NT2/D1 (cell line): ENCODE measurements at regions not wholly inside any gene's neighbourhood (a gene's known extent, or its start where the extent isn't known, plus 50 kb on each side); places are given as distances from the start of the nearest gene placed in this dataset.
"Not testable (repeated sequence)": the region's sequence is repeated elsewhere in the genome, so short reads cannot be mapped to it uniquely, and the experiment has no call there.

Source experiments
- DNase-seq: peaks from one replicate; pipeline ENCODE4 v3.0.0-alpha.2; 2011; ENCODE audit warnings: low read depth, low spot score
- H3K27me3 ChIP-seq: 2 replicates; pipeline ENCODE4 v1.6.0; 2011; ENCODE audit warnings: mild to moderate bottlenecking; ENCODE audit not compliant: insufficient read length, insufficient read depth
- H3K36me3 ChIP-seq: 2 replicates; pipeline ENCODE4 v1.6.1; 2011; ENCODE audit warnings: mild to moderate bottlenecking, low read length, mixed read lengths; ENCODE audit not compliant: insufficient read depth, insufficient read length
- H3K4me1 ChIP-seq: 2 replicates; pipeline ENCODE4 v1.5.1; 2011; ENCODE audit not compliant: insufficient read depth, insufficient read length
- H3K4me3 ChIP-seq: 2 replicates; pipeline ENCODE4 v1.5.1; 2011; ENCODE audit warnings: low read depth; ENCODE audit not compliant: insufficient read length
- H3K9ac ChIP-seq: 2 replicates; pipeline ENCODE4 v1.6.0; 2011; ENCODE audit warnings: low read depth; ENCODE audit not compliant: insufficient read length
- H3K9me3 ChIP-seq: 2 replicates; pipeline ENCODE4 v1.5.1; 2011; ENCODE audit warnings: mild to moderate bottlenecking, low read length; ENCODE audit not compliant: insufficient read depth
- SUZ12 ChIP-seq: IDR thresholded peaks from 2 replicates; pipeline ENCODE4 v1.6.1; 2011; ENCODE audit not compliant: insufficient read length, insufficient read depth; ENCODE audit errors: extremely low read depth
- YY1 ChIP-seq: IDR thresholded peaks from 2 replicates; pipeline ENCODE4 v1.6.1; 2011; ENCODE audit not compliant: insufficient read length, insufficient read depth
- ZNF274 ChIP-seq: IDR thresholded peaks from 2 replicates; pipeline ENCODE4 v1.6.1; 2011; ENCODE audit warnings: mild to moderate bottlenecking, low read depth, low read length

DNA sequence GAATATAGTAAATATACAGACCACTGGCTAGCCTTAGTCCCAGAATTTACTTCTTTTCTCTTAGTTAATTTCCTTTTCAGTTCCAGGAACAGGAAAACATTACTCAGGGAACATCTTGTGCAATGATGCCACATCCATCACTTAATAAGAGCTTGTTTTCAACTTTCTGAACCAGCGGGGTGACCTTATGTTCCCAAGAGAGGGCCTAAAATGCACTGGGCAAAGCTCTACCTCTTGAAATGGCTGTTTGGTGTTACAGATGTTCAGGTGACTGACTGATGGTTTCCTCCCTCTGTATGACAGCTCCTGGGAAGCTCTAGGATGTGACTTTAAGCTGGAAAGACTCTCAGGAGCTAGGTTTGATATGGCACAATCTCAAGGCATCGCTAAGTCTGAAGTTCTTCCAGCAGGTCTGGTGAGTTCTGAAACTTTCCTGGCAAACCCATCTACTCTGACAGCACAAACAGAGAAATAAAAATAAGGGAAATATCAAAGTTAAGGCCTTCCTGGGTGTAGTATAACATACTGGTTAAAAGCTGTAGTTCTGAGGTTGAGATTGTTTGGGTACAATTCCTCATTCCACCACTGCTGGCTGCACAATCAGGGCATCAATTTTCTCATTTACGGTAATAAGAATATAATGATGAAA is 98.6 kb downstream of the ZIC1 start:
- Histone ChIP-seq H3K9ac (no peak overlapping the region), H3K27me3 (no peaks in the 10 kb centered on the region), H3K36me3 (no peaks in the 10 kb centered on the region), H3K9me3 (no peaks in the 10 kb centered on the region), H3K4me1 (no peaks in the 10 kb centered on the region), H3K4me3 (no peak overlapping the region)
- no peak for DNase-seq
- no peak for TF ChIP-seq YY1
- no peak for TF ChIP-seq SUZ12
- TF ChIP-seq ZNF274: no peak

GRCh38 chr3:147509448-147509847 is 100.3 kb downstream of the ZIC1 start:
- TF ChIP-seq SUZ12: no peak
- no peak for TF ChIP-seq ZNF274
- no peak for TF ChIP-seq YY1
- H3K4me3 ChIP-seq: no peak overlapping the region

DNA sequence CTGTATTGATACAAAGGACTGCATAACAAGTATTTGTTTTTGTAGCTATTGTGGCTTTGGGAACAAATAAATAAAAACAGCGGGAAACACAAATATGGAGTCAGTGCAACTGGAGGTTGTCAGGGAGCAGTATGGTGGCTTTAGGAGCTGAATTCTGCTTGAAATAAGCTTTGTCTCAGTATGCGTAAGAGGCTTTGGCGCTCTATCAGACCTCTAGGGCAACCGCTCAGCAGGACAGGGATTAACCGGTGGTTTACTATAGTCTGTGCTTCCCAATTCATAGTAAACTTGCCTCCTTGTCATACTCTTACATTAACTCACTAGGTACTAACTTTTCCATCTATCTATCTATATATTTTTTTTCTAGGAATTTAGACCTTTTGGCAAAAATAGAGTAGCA is 104.6 kb downstream of the ZIC1 start:
- peak; percentile 25 for DNase-seq

More at GRCh38 chr3:147509448-147509847, 100.3 kb downstream of the ZIC1 start:
- Histone ChIP-seq H3K4me1 (no peaks in the 10 kb centered on the region), H3K27me3 (no peaks in the 10 kb centered on the region), H3K9ac (no peak overlapping the region), H3K36me3 (no peaks in the 10 kb centered on the region), H3K9me3 (no peaks in the 10 kb centered on the region)
- no peak for DNase-seq

GRCh38 chr3:147514366-147515160 is 105.4 kb downstream of the ZIC1 start:
- H3K9me3 ChIP-seq: no peaks in the 10 kb centered on the region
- DNase-seq: no peak
- H3K4me3 ChIP-seq: no peak overlapping the region
- no peak for TF ChIP-seq ZNF274
- no peak for TF ChIP-seq YY1
- TF ChIP-seq SUZ12: no peak
- H3K4me1 ChIP-seq: no peaks in the 10 kb centered on the region
- no peak overlapping the region for H3K9ac ChIP-seq
- H3K27me3 ChIP-seq: no peaks in the 10 kb centered on the region
- no peaks in the 10 kb centered on the region for H3K36me3 ChIP-seq

More for the DNA sequence above, 104.6 kb downstream of the ZIC1 start:
- no peaks in the 10 kb centered on the region for H3K27me3 ChIP-seq
- H3K36me3 ChIP-seq: no peaks in the 10 kb centered on the region
- no peaks in the 10 kb centered on the region for H3K9me3 ChIP-seq
- no peaks in the 10 kb centered on the region for H3K4me1 ChIP-seq
- H3K4me3 ChIP-seq: no peak overlapping the region
- H3K9ac ChIP-seq: no peak overlapping the region
- no peak for TF ChIP-seq ZNF274
- no peak for TF ChIP-seq YY1
- no peak for TF ChIP-seq SUZ12

- Histone ChIP-seq H3K4me3 (no peak overlapping the region), H3K9ac (no peak overlapping the region), H3K27me3 (no peaks in the 10 kb centered on the region), H3K9me3 (no peaks in the 10 kb centered on the region), H3K4me1 (no peaks in the 10 kb centered on the region), H3K36me3 (no peaks in the 10 kb centered on the region)
- DNase-seq: no peak
- TF ChIP-seq YY1: no peak
- no peak for TF ChIP-seq ZNF274
- no peak for TF ChIP-seq SUZ12
Observed at GRCh38 chr3:147518465-147518864, 109.3 kb downstream of the ZIC1 start.

DNA sequence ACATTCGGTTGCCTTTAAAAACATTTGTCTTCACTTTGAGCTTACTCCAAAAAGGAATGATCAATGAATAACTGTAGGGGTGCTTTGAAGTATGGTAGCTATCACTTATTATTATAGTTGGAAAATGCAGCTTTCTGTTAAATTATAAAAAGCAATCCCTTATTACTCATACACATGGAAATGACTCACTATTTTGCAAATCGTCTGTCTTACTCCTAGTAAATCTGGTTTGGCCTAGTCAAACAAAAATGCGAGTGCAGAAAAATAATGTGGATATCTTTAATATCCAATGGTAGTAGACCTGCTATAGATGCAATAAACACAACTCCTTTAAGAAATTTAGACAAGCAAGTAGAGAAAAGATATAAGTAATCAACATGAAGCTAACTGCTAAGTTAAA is 112.5 kb downstream of the ZIC1 start:
- no peak overlapping the region for H3K4me3 ChIP-seq
- no peaks in the 10 kb centered on the region for H3K4me1 ChIP-seq
- no peaks in the 10 kb centered on the region for H3K27me3 ChIP-seq
- no peaks in the 10 kb centered on the region for H3K9me3 ChIP-seq
- TF ChIP-seq ZNF274: no peak
- no peak for TF ChIP-seq SUZ12
- TF ChIP-seq YY1: no peak
- DNase-seq: no peak
- H3K9ac ChIP-seq: no peak overlapping the region
- H3K36me3 ChIP-seq: no peaks in the 10 kb centered on the region

- not testable (repeated sequence) for H3K36me3 ChIP-seq, H3K27me3 ChIP-seq, H3K9ac ChIP-seq, H3K4me1 ChIP-seq, H3K9me3 ChIP-seq, DNase-seq, H3K4me3 ChIP-seq
Observed at GRCh38 chr3:147522780-147523179, 113.6 kb downstream of the ZIC1 start.
